ENCODE measurements at regions not wholly inside any gene's neighbourhood (a gene's known extent, or its start where the extent isn't known, plus 50 kb on each side); places are given as distances from the start of the nearest gene placed in this dataset.

- no peak for DNase-seq (ENCODE audit: low read depth)
Measured at GRCh38 chr13:105365831-105366230, 1169.6 kb downstream of the EFNB2 start.

- DNase-seq (ENCODE audit: low read depth) = peak; percentile 72
Measured at GRCh38 chr13:105365021-105365550, 1170.4 kb downstream of the EFNB2 start.

- DNase-seq (ENCODE audit: low read depth) = no peak
Measured at GRCh38 chr13:105364191-105364590, 1171.3 kb downstream of the EFNB2 start.

- DNase-seq (ENCODE audit: low read depth) = peak; percentile 36
Measured at GRCh38 chr13:105363261-105364190, 1171.9 kb downstream of the EFNB2 start.

GRCh38 chr13:105353654-105354053, 1181.8 kb downstream of the EFNB2 start:
- DNase-seq (ENCODE audit: low read depth) = no peak

GRCh38 chr13:105349082-105349723, 1186.3 kb downstream of the EFNB2 start:
- DNase-seq (ENCODE audit: low read depth) = no peak

- DNase-seq (ENCODE audit: low read depth) = no peak
Measured at GRCh38 chr13:105346141-105346775, 1189.2 kb downstream of the EFNB2 start.

- DNase-seq (ENCODE audit: low read depth) = no peak
Measured at GRCh38 chr13:105345730-105346129, 1189.7 kb downstream of the EFNB2 start.

- no peak for DNase-seq (ENCODE audit: low read depth)
Measured at GRCh38 chr13:105345131-105345530, 1190.3 kb downstream of the EFNB2 start.

GRCh38 chr13:105343134-105343806, 1192.2 kb downstream of the EFNB2 start:
- DNase-seq (ENCODE audit: low read depth) = no peak

- DNase-seq (ENCODE audit: low read depth) = no peak
Measured at GRCh38 chr13:105342281-105342820, 1193.1 kb downstream of the EFNB2 start.

GRCh38 chr13:105341758-105342157, 1193.7 kb downstream of the EFNB2 start:
- no peak for DNase-seq (ENCODE audit: low read depth)

GRCh38 chr13:105341256-105341655, 1194.2 kb downstream of the EFNB2 start:
- no peak for DNase-seq (ENCODE audit: low read depth)

GRCh38 chr13:105340061-105340606, 1195.3 kb downstream of the EFNB2 start:
- no peak for DNase-seq (ENCODE audit: low read depth)

GRCh38 chr13:105338773-105339172, 1196.7 kb downstream of the EFNB2 start:
- no peak for DNase-seq (ENCODE audit: low read depth)

GRCh38 chr13:105338006-105338405, 1197.5 kb downstream of the EFNB2 start:
- no peak for DNase-seq (ENCODE audit: low read depth)

- no peak for DNase-seq (ENCODE audit: low read depth)
Measured at GRCh38 chr13:105336706-105337576, 1198.5 kb downstream of the EFNB2 start.

- DNase-seq (ENCODE audit: low read depth) = no peak
Measured at GRCh38 chr13:105334211-105334610, 1201.3 kb downstream of the EFNB2 start.

- no peak for DNase-seq (ENCODE audit: low read depth)
Measured at GRCh38 chr13:105333416-105333815, 1202.0 kb downstream of the EFNB2 start.

- no peak for DNase-seq (ENCODE audit: low read depth)
Measured at GRCh38 chr13:105329359-105329758, 1206.1 kb downstream of the EFNB2 start.

Measured in forelimb muscle (tissue), 1 donor.